GM19035 (cell line): ENCODE measurements at regions not wholly inside any gene's neighbourhood (a gene's known extent, or its start where the extent isn't known, plus 50 kb on each side); places are given as distances from the start of the nearest gene placed in this dataset.

Source experiments
- ATAC-seq: cut with Tn5 transposase; IDR thresholded peaks from one replicate; pipeline ENCODE4 v1.9.1; 2021; ENCODE audit not compliant: unreplicated experiment

GRCh38 chr7:116083796-116084195, 53.2 kb upstream of the TFEC start:
- no peak for ATAC-seq

DNA sequence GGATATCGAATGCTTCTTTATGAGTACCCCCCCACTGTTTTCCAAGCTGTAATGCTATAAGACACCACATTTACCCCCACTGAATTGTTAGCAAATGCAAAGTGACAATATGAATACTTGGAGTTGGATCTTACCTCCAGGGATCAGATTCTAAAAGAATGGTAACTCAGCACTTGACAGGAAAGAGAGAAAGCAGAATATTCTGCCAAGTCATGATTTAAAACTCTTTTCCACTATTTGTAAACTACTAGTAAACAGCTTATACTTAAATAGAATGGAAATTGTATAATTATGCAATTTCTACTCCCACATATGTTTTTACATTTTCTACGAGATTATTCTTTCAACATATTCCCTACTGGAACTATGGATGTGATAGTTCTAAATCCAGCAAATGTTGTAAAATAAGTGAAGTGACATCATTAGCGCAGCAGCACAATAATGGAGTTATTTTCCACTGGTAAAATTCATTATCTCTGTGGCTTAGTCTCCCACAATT, 56.0 kb upstream of the TFEC start:
- no peak for ATAC-seq

- ATAC-seq: no peak
Observed at GRCh38 chr7:116087291-116087690, 56.7 kb upstream of the TFEC start.

DNA sequence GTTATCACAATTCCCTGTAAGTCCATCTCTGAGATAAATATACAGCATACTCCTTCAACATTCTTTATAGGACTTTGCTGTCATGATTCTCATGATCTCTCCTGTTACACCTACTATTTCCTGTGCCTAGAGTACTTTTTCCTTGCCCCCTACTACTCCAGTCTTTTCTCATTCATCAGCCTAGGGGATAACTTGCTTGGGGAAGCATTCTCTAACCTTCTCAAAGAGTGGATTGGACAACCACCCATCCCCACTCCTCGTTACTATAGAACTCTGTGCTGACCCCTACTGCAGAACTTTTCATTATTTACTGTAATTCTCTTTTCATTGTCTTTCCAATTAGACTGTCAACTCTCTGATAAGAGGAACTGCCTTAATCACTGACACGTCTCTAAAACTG, 57.4 kb upstream of the TFEC start:
- ATAC-seq: no peak

DNA sequence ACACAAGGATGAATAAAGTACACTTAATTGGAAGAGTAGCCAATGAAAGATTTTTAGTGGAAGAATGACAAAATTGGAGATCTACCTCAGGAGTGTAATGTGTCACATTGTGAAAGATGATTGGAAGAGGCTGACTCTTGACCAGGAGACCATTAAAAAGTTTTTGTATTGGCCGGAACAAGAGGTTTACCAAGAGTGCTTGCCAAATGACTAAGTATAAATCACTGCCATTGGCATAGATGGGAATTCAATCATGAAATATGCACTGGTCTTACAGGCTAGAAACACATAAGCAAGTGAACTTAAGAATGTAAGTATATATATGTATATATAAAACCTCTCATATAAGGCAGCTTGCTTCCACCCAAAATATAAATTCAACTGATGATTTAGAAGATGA, 58.7 kb upstream of the TFEC start:
- ATAC-seq: no peak

DNA sequence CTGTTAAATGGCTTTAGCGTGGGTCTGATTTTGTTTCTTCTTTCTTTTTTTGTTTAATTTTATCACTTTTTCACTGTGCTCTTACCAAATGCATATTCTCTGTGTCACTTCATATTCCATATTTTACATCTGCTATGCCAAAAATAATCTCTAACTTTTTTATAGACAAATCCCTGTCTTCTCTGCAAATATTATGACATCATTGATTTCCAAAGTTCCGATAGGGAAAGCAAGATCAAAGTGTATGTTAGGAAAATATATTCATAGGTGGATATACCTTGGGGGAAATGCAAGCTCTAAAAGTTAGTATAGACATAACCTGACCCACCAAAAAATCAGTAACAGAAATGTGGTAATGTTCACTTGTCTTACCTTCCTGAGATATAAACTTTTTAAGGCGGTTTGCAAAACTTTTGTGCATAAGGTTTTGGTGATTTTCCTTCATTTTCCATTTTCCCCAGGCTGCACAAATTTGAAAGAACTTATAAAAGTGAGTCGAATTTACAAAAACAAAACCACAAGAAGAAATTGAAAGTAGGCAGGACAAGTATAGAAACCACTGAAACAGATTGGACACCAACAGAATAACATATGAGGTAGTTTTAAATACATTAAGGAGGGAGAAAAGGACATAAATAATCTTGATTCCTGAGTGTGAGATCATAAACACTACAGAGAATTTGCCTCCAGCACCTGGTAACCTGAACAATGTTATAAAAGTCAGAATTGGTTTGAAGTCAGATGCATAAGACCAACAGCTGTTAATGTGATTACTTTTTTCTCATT, 63.1 kb upstream of the TFEC start:
- ATAC-seq: no peak

DNA sequence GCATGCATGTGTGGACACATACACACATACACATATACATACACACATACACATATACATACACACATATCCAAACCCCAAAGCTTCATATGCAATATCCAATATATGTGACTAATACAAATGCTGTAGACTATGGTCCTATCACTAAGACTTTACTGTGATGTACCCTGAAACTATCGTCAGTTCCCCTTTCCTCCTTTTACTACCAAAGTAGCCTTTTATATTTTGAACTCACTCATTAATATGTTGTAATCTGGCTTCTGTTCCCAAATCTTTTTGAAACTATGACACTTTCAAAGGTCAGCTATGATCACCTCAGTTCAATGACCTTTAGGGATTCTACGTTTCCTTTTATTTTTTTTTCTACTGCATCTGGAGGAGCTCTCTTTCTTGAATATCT, 64.8 kb upstream of the TFEC start:
- no peak for ATAC-seq

DNA sequence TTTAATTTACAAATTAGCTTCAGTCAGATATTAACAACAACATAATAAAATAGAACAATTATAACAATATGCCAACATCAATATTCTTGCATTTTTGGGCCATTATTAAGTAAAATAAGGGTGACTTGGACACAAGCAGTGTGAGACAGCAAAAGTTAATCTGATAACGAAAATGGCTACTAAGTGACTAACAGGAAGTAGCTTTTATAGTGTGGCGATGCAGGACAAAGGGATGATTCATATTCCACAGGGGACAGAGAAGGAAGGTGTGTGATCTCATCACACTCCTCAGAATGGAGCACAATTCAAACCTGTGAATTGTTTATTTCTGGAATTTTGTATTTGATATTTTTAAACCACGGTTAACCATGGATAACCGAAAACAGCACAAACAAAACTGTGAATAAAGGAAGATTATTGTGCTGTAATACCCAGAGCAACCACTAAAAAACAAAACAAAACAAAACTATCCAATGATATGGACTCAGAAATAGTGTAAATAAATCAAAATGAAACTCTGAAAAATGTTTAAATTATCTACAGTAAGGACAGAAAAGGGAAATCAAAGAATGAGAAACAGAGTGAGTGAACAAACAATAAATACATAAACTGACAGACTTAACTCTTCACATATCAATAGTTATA, 66.9 kb upstream of the TFEC start:
- no peak for ATAC-seq

DNA sequence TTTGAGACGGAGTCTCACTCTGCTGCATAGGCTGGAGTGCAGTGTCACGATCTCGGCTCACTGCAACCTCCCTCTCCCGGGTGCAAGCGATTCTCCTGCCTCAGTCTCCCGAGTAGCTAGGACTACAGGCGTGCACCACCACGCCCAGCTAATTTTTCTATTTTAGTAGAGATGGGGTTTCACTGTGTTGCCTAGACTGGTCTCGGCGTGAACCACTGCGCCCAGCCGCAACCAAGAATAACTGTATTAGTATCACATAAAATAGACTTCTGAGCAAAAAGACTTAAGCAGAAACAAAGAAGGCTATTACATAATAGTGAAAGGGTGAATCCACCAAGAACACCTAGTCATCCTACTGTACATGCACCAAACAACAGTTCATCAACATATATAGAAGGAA, 67.6 kb upstream of the TFEC start:
- ATAC-seq: no peak

DNA sequence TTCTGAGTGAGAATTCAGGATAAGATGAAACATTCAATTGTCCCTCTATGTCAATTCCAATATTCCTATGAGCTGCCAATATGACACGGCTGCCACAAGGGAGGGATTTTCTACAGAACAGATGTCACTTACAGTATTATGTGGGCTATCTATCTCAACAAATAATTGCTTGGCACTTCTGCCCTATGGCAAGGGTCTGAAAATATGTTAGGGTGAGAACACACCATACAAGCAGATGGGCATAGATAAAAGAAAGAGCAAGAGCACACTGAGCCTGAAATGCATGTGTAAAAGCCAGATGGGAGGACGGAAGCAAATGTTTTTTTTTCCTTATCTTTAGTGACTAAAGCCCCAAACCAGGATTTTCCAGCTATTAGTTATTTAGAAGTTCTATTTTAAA, 70.1 kb upstream of the TFEC start:
- ATAC-seq: no peak

GRCh38 chr7:116101704-116102103, 71.1 kb upstream of the TFEC start:
- no peak for ATAC-seq

DNA sequence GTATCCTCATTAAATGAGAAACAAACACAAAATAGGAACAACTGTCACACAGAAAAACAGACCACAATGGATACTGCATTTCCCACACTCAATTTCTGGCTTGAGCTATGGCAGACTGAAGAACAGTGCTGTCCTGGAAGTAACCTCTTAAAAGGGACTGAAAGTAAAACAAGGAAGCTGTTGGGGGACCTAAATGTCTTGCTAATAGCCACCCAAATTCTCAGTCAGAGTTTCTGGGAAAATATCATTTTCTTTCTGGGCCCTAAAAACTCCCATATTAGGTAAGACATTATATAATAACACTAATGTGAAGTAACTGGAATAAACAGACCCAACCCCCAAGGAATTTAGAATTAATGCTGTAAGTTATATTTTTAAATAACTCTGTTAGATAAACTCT, 80.9 kb upstream of the TFEC start:
- no peak for ATAC-seq

- ATAC-seq: no peak
Observed at GRCh38 chr7:116113310-116113709, 82.7 kb upstream of the TFEC start.

GRCh38 chr7:116120839-116121238, 89.5 kb upstream of the TES start:
- no peak for ATAC-seq

DNA sequence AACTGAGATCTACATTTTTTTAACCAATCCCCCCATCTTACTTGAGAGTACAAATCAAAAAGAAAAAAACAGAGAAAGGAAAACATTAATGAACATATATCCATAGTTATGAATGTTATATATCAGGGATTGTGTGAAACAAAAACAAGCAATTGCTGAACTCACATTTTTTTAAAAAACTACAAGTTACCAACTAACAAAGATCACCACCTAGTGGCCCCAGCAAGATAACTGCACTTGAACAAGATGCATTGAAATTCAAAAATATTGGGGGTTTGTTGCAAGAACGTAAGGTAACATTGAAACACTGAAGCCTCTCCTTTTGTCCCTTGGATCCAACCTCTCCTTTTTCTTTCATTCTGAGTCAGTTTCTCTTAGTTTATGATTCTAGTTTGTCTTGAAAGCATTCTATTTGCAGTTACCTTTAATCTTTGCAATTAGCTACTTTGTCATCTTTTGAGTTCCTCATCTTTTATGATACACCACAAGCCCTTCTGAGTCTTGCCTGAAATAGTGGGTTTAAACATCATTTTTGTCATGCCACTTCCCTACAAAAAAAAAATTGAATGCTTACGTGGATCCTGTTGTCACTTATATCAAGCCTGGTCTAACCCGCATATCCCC, 87.3 kb upstream of the TES start:
- ATAC-seq: peak; percentile 70

GRCh38 chr7:116128139-116128538, 82.2 kb upstream of the TES start:
- ATAC-seq: no peak

DNA sequence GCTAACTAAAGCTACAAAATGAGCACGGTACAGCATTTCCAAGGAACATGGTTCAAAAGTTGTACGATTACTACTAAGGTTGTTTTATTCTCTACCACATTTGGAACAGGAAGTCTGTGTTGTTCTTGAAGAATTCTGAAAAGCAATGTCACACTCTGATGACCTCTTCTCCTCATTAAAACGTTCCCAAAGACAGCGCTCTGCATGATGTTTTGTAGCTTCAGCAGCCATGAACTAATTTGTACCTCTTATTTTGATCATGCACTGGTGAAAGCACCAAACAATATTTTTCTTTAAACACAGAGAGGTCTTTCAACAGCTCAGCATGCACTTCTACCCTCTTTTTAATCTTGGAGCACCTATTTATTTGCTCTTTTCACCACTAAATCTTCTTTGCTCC, 75.0 kb upstream of the TES start:
- ATAC-seq: no peak

GRCh38 chr7:116138202-116138801, 72.0 kb upstream of the TES start:
- peak; percentile 95 for ATAC-seq

DNA sequence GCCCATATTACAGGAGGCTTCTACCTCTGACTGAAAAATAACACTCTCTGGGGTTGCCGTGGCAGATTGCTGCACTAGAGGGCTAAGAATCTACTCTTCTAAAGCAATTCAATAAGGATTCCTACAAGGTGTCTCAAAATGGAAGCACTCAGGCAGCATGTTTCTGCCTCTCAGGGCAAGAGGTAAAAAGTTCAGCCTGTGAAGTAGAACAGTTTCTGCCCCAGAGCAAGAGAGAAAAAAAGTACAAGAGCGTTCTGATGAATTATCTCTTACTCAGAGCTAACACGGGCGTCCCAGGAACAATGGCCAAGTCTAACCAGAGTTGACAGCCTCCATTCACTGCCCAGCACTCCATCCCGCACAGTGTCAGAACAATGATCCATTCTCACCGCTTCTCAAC, 71.3 kb upstream of the TES start:
- ATAC-seq: no peak

GRCh38 chr7:116139807-116140206, 70.5 kb upstream of the TES start:
- no peak for ATAC-seq

DNA sequence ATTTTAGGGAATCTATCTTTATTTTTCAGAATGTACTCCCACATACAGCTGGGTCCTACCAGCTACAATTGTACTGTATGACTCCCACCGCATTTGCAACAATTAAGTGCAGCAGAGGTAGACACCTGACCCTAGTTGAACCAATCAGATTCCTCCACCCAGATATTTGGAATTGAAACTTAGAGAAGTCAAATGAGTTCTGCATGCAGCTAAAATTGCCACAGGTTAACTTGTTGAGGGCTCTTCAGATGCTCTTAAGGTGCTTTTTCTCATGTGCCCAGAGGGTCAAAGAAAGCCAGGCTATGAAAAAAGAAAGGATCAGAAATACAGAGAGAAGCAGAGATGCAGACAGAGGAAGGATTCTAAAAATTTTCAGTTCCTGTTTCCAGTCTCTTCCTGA, 68.0 kb upstream of the TES start:
- no peak for ATAC-seq

DNA sequence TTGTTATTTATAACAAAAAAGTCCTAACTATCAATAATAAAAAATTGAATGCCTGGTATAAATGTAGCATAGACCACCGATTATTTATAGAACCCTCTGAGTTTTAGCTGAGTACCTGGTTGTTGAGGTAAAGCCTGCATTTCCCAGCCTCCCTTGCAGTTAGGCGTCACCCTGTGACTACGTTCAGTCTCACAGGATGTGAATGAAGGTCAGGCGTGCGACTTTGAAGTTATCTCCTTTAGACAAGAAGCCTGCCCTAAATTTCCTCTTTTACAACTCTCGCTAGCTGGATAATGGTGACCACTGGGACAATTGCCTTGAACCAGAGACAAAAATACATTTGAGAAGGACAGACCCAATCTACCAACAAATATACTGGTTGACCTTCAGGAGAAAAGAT, 67.5 kb upstream of the TES start:
- no peak for ATAC-seq
